C4-2B (cell line): ENCODE measurements at regions not wholly inside any gene's neighbourhood (a gene's known extent, or its start where the extent isn't known, plus 50 kb on each side); places are given as distances from the start of the nearest gene placed in this dataset.

Source experiments
- ZFX ChIP-seq: fragments of 450-650 bp; IDR thresholded peaks from 2 replicates; pipeline ENCODE4 v1.6.1; 2017
- TF ChIP-seq, protein P1 (sequence below): fragments of 450-650 bp; conservative IDR thresholded peaks from 2 replicates; pipeline ENCODE4 v1.5.1; 2017; ENCODE audit warnings: mild to moderate bottlenecking

DNA sequence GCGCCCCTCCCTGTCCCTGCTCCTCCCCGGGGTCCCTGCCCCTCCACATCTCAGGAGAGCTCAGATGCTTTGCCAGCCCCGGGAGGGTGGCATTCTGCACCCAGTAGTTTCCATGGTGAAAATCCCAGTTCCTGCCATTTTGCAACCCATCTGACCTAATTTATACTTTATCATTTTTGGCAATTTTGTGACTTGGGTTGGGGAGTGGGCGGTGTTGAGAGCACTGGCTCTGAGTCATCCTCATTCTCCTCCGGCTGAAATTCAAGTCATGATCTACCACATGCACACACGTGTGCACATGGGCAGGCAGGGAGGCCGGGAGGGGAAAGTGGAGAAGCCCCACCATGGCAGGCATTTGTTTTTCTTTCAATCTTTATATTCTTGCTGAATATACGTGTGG, 208.6 kb downstream of the URI1 start:
- TF ChIP-seq, protein P1, sequence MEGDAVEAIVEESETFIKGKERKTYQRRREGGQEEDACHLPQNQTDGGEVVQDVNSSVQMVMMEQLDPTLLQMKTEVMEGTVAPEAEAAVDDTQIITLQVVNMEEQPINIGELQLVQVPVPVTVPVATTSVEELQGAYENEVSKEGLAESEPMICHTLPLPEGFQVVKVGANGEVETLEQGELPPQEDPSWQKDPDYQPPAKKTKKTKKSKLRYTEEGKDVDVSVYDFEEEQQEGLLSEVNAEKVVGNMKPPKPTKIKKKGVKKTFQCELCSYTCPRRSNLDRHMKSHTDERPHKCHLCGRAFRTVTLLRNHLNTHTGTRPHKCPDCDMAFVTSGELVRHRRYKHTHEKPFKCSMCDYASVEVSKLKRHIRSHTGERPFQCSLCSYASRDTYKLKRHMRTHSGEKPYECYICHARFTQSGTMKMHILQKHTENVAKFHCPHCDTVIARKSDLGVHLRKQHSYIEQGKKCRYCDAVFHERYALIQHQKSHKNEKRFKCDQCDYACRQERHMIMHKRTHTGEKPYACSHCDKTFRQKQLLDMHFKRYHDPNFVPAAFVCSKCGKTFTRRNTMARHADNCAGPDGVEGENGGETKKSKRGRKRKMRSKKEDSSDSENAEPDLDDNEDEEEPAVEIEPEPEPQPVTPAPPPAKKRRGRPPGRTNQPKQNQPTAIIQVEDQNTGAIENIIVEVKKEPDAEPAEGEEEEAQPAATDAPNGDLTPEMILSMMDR, result no peak
- TF ChIP-seq ZFX, result no peak
